MCF 10A (cell line): ENCODE measurements at regions not wholly inside any gene's neighbourhood (a gene's known extent, or its start where the extent isn't known, plus 50 kb on each side); places are given as distances from the start of the nearest gene placed in this dataset.

ENCODE experiments used
- BruUV-seq: library from RNA; stranded (reverse); fragments of 400-500 nt; replicated peaks from 2 replicates; lab custom pipeline; 2021; lab: Mats Ljungman, UMichigan
- CTCF ChIA-PET: fragments of 300-600 bp; sonication (Branson Sonifier 250); formaldehyde crosslinking; extraction: SDS; loops from one replicate; lab custom pipeline; 2021; ENCODE audit warnings: antibody characterized with exemption, inconsistent platforms; lab: Yijun Ruan, JAX
- POLR2A ChIA-PET: fragments of 300-600, 350-650 bp; sonication (Branson Sonifier 250); formaldehyde crosslinking; extraction: SDS; loops from one replicate; lab custom pipeline; 2020; ENCODE audit warnings: antibody characterized with exemption, inconsistent platforms; lab: Yijun Ruan, JAX
- DNase-seq: peaks from one replicate; pipeline ENCODE4 v3.0.0-alpha.2; 2018; ENCODE audit not compliant: unreplicated experiment
- H3K27ac Mint-ChIP-seq: one replicate; pipeline ENCODE4 v1.8.0; 2022; ENCODE audit warnings: mild to moderate bottlenecking, low read depth, mixed read lengths; ENCODE audit not compliant: unreplicated experiment
- H3K27me3 Mint-ChIP-seq: one replicate; pipeline ENCODE4 v1.8.0; 2022; ENCODE audit warnings: mixed read lengths; ENCODE audit not compliant: insufficient read depth, unreplicated experiment
- H3K36me3 Mint-ChIP-seq: one replicate; pipeline ENCODE4 v1.8.0; 2022; ENCODE audit warnings: mild to moderate bottlenecking, moderate library complexity, mixed read lengths; ENCODE audit not compliant: insufficient read depth, unreplicated experiment
- H3K4me1 Mint-ChIP-seq: one replicate; pipeline ENCODE4 v1.8.0; 2022; ENCODE audit warnings: mixed read lengths; ENCODE audit not compliant: insufficient read depth, unreplicated experiment
- H3K4me3 Mint-ChIP-seq: one replicate; pipeline ENCODE4 v1.8.0; 2022; ENCODE audit warnings: mild to moderate bottlenecking, moderate library complexity, mixed read lengths; ENCODE audit not compliant: unreplicated experiment
- H3K9me3 Mint-ChIP-seq: one replicate; pipeline ENCODE4 v1.8.0; 2022; ENCODE audit warnings: mixed read lengths; ENCODE audit not compliant: unreplicated experiment
- intact Hi-C: fragments of 100-400 bp; cut with micrococcal nuclease; formaldehyde crosslinking; loops from 2 replicates; pipeline ENCODE4 v1.14.1; 2022
- TF ChIP-seq, protein P1 (sequence below): fragments of 200-600 bp; IDR thresholded peaks from one replicate; pipeline ENCODE4 v1.8.0; 2022; ENCODE audit warnings: antibody characterized with exemption, mild to moderate bottlenecking; ENCODE audit not compliant: unreplicated experiment

- H3K36me3 Mint-ChIP-seq, result no peaks in the 10 kb centered on the region
- POLR2A ChIA-PET, result no interaction called here
- H3K4me3 Mint-ChIP-seq, result no peak overlapping the region
- peaks cover 8% of the 10 kb centered on the region for H3K4me1 Mint-ChIP-seq
- CTCF ChIA-PET, result interaction anchor here (0.5 to 3.4 kb wide), 4 partner anchors 8 to 63 kb away, joined by 4 to 13 read pairs (median 5); no protein-coding TSS in a partner anchor
- no peak for DNase-seq
- intact Hi-C loops, result no loop called here
- no peak overlapping the region for H3K27ac Mint-ChIP-seq
- TF ChIP-seq, protein P1, sequence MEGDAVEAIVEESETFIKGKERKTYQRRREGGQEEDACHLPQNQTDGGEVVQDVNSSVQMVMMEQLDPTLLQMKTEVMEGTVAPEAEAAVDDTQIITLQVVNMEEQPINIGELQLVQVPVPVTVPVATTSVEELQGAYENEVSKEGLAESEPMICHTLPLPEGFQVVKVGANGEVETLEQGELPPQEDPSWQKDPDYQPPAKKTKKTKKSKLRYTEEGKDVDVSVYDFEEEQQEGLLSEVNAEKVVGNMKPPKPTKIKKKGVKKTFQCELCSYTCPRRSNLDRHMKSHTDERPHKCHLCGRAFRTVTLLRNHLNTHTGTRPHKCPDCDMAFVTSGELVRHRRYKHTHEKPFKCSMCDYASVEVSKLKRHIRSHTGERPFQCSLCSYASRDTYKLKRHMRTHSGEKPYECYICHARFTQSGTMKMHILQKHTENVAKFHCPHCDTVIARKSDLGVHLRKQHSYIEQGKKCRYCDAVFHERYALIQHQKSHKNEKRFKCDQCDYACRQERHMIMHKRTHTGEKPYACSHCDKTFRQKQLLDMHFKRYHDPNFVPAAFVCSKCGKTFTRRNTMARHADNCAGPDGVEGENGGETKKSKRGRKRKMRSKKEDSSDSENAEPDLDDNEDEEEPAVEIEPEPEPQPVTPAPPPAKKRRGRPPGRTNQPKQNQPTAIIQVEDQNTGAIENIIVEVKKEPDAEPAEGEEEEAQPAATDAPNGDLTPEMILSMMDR, result no peak
- BruUV-seq, result no TSS peak
- peaks cover 31% of the 10 kb centered on the region for H3K27me3 Mint-ChIP-seq
- no peaks in the 10 kb centered on the region for H3K9me3 Mint-ChIP-seq
Observed at GRCh38 chr1:29695036-29695435, 458.7 kb downstream of the PTPRU start.

DNA sequence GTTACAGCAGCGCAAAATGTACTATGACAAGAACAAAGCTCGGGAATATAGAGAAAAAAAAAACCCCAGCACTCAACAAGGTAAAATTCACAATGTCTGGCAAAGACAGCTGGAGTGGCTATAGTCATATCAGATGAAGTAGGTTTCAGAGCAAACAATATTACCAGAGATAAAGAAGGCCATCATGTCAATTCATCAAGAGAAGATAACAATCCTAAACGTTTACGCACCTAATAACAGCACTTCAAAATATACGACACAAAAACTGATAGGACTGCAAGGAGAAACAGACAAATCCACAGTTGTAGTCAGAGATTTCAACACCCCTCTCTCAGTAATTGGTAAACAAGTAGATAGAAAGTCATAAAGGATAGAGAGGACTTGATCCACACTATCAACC is 455.2 kb downstream of the PTPRU start:
- ChIA-PET CTCF (no interaction called here), POLR2A (no interaction called here)
- no TSS peak for BruUV-seq
- intact Hi-C loops, result no loop called here
- H3K4me3 Mint-ChIP-seq, result no peak overlapping the region
- H3K36me3 Mint-ChIP-seq, result no peaks in the 10 kb centered on the region
- H3K27me3 Mint-ChIP-seq, result peaks cover 21% of the 10 kb centered on the region
- TF ChIP-seq, protein P1, result no peak
- peaks cover 9% of the 10 kb centered on the region for H3K4me1 Mint-ChIP-seq
- H3K27ac Mint-ChIP-seq, result no peak overlapping the region
- DNase-seq, result no peak
- H3K9me3 Mint-ChIP-seq, result no peaks in the 10 kb centered on the region

GRCh38 chr1:29690156-29690555 is 453.8 kb downstream of the PTPRU start:
- Mint-ChIP-seq H3K36me3 (no peaks in the 10 kb centered on the region), H3K9me3 (no peaks in the 10 kb centered on the region), H3K4me1 (peaks cover 22% of the 10 kb centered on the region), H3K4me3 (no peak overlapping the region), H3K27ac (no peak overlapping the region), H3K27me3 (peaks cover 21% of the 10 kb centered on the region)
- no TSS peak for BruUV-seq
- CTCF ChIA-PET, result interaction anchor here (2.7 kb wide), 1 partner anchor 13 kb away, joined by 10 read pairs; no protein-coding TSS in a partner anchor
- intact Hi-C loops, result no loop called here
- no peak for DNase-seq
- TF ChIP-seq, protein P1, result no peak
- POLR2A ChIA-PET, result no interaction called here

DNA sequence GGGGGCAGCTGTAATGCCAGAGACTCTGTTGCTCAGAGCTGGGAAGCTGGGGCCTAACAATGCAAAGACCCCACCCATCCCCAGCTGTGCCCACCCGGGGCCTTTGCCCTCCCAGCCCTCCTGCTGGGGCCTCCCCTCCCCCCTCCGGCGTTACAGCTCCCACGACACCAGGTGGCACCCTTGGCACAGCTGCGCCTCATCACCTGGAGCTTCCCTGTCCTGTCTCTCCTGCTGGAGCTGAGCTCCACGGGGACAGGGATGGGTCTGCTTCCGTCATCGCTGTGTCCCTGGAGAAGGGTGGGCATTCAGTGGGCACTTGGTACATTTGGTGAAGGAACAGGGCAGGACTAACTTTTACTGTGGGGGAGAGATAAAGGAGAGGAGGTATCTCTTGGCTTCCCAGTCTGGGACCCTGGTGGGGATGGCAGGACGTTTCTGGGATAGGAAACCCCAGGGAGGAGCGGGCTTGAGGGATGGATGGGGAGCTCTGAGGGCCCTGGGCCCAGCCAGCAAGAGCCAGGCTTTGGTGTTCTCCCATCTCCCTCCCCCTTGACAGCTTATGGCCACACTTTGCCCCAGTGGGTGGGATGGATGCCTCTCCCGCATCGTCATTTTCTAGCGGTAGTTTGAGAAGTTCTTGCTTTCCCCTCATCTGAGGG is 453.2 kb downstream of the PTPRU start:
- no peak overlapping the region for H3K4me3 Mint-ChIP-seq
- H3K27me3 Mint-ChIP-seq, result peaks cover 21% of the 10 kb centered on the region
- POLR2A ChIA-PET, result interaction anchor here (1.2 kb wide), 1 partner anchor 53 kb away, joined by 3 read pairs; no protein-coding TSS in a partner anchor
- no peak for DNase-seq
- CTCF ChIA-PET, result interaction anchor here (0.6 to 2.7 kb wide), 5 partner anchors 14 to 160 kb away, joined by 3 to 10 read pairs (median 3); no protein-coding TSS in a partner anchor
- H3K36me3 Mint-ChIP-seq, result no peaks in the 10 kb centered on the region
- intact Hi-C loops, result no loop called here
- H3K9me3 Mint-ChIP-seq, result no peaks in the 10 kb centered on the region
- BruUV-seq, result no TSS peak
- no peak overlapping the region for H3K27ac Mint-ChIP-seq
- TF ChIP-seq, protein P1, result no peak
- H3K4me1 Mint-ChIP-seq, result peaks cover 22% of the 10 kb centered on the region
